ENCODE measurements at regions not wholly inside any gene's neighbourhood (a gene's known extent, or its start where the extent isn't known, plus 50 kb on each side); places are given as distances from the start of the nearest gene placed in this dataset.

- TF ChIP-seq CTCF (conservative IDR thresholded peaks at IDR 0.05 in 1 of 2, IDR thresholded peaks at IDR 0.05 in 1 of 2; ENCODE audit: low read depth in 1 of 2, low read length in 2 of 2) (no peak), EZH2 (IDR thresholded peaks at IDR 0.05; ENCODE audit: low read length, missing control alignments) (no peak)
Observed at GRCh38 chr4:136056748-136057147, 1475.5 kb downstream of the PCDH18 start.

Measured in fibroblast of lung (primary cell).